ENCODE measurements at regions not wholly inside any gene's neighbourhood (a gene's known extent, or its start where the extent isn't known, plus 50 kb on each side); places are given as distances from the start of the nearest gene placed in this dataset.

GRCh38 chr2:66897691-66898150, 462.8 kb downstream of the MEIS1 start:
- TF ChIP-seq LEF1 (IDR thresholded peaks at IDR 0.05; ENCODE audit: borderline replicate concordance) = no peak
- no peak for TF ChIP-seq CTBP1 (IDR thresholded peaks at IDR 0.05; ENCODE audit: borderline replicate concordance)
- TF ChIP-seq TARDBP (IDR thresholded peaks at IDR 0.05) = no peak

Data from HEK293T (cell line).